T1000 (cell line): ENCODE measurements at regions not wholly inside any gene's neighbourhood (a gene's known extent, or its start where the extent isn't known, plus 50 kb on each side); places are given as distances from the start of the nearest gene placed in this dataset.

ENCODE experiments used
- DNase-seq: peaks from one replicate; lab custom pipeline; 2025; ENCODE audit warnings: mixed read lengths; lab: John Stamatoyannopoulos, UW

DNA sequence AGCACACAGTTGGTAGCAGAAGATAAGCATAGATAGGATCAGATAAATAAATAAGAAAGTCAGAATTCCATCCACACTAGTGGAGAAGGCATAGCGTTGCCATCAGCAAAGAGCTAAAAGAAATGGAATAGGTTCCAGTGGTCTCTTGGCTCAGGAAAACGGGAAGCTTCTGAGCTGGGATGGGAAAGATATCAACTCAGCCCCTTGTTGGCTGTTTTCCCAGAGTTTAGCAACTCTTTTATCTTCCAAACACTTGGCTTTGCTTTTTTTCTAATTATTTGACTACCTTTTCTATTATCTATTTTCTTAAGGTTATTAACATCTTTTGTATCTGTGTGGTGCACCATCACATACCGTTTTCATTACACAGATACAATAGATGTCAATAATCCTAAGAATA, 445.7 kb upstream of the TRPC7 start:
- DNase-seq, result no peak

DNA sequence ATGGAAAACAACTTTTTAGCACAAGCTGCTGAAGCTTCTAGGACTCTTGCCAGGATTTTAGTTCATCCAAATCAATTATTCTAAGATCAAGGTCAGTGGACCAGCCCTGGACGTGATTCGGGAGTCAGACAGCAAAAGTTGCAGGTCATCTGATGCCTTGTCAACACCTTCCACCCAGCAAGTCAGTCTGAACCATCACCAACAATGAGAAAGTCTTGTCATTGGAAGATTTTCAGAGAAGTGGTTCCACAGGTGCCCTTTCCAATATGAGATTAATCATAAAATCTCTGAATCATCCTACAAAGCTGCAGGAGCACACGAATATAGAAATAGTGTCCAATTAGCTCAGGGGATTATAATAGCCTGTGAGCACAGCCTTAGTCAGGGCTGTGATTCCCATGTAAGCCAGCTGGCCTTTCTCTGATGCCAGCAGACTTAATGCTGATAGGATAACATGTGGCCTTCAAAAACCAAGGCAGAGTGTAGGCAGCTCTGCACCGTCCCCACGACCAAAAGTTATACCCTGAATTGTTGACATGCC, 445.0 kb upstream of the TRPC7 start:
- DNase-seq, result peak; percentile 18

DNA sequence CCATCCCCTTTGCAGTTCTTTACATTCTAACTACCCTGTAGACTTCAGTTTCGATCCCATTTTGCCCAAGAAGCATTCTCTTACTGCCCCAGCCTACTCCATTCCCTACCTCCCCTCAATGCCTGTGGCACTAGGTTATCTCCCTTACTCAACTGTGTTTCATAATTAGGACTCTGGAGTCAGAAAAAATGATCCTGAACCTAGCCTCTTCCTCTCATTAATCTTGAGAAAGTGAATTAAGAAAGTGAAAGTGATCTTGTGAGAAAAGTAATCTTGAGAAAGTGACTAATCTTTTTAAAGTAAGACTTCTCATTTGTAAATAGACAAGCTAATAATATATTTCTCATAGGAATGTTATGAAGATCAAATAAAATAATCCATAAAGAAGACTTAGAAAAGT, 444.0 kb upstream of the TRPC7 start:
- DNase-seq, result no peak

DNA sequence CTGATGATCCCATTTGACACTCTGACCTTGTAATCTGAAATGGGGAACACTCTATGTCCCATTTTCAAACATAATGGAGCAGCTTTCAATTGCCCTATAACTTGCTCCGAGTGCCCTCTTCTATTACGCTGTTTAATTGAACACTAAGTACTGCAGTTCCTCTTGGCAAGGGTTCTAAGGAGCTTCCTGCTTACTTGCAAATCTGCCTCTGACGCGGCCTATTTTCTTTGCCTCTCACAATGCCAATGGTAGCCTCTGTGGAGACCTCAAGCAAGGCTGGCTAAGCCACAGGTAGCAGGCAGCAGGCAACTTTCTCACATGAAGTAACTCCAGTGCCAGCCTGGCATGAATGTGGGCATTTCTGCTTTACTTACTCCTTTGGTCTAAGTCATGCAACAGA, 443.4 kb upstream of the TRPC7 start:
- DNase-seq, result no peak

DNA sequence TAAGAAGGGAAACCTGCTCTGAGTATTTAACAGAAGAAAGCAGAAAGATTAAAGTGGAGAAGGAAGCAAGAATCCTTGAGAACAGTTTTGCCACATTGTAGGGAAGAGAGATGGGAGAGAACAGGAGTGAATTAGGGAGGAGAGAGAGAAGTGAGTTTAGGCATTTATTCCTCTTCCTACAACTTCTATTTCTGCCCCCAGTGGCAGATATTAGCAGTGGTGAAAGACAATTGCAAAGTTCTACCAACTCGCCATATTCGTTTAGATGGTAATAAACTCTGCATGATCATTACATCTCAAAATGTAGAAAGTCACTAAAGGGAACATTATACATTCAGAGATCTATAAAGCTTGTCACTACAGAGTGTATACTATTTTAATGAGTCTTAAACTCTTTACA, 440.1 kb upstream of the TRPC7 start:
- DNase-seq, result no peak

DNA sequence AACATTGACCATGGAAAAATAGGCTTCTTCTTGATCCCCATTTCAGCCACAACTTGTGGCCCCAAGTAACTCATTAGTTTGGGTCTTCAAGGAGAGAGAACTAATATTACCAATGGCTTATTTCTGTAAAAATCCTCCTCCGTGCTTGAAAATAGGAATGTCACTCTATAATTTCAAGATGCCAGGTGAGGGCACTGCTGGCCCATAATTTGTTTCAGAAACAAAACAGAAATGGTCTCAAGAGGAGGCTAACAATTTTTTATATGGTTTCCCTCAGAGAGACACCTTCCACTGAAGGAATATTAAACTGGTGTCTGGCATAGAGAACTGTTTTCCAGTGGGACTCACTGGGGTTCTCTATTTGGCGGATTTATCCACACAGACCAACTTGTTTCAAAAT, 437.0 kb upstream of the TRPC7 start:
- no peak for DNase-seq

DNA sequence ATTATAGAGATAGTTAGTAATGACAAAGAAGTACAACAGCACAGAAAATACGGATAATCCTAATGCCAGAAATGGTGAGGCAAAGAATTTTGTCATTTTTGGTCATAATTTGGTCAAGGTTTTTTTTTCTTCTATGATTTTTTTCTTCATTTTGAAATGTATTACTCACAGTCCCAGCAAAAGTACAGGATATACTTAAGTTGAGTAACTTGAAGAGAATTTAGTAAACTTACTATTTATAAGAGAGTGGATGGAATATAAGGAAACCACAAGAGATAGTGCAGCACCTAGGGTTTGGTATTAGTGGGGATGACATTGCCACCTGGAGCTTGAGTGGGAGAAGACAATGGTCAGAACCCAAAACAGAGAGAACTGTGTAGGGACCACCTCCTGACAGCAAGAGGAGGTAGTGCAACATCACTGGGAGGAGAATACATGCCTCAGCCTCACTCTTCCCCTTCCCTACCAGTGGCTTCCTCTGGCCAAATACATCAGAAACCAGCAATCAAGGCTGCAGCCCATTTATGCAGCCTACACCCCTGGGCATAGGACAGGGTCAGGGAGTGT, 434.5 kb upstream of the TRPC7 start:
- no peak for DNase-seq

DNA sequence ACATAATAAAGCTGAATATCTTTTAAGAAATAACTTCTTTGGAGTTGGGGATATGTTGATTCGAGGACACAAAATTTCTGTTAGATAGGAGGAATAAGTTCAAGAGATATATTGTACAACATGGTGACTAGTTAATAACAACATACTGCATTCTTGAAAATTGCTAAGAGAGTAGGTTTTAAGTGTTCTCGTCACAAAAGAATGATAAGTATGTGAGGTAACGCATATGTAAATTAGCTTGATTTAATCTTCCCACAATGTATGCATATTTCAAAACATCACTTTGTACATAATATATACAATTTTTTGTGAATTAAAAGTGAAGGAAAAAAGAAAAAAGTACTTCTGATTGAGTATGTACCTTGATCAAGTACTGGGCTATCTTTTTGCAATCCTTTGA, 428.0 kb upstream of the TRPC7 start:
- DNase-seq, result no peak

DNA sequence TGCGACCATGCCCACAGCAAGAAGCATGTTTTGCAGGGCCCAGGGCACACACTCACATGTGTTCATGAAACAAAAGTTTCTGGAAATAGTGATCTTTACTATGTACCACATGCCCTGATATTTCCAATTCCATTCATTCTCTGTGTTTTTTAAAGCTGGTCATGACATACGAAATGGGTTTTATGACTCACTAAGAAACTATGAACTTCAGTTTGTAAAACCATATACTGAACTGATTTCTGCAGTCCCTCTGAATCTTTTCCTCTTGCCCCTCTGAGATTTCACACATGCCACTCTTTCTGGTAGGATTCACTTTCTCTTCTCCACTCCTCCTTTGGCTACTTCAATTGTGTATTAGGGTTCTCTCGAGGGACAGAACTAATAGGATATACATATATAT, 416.1 kb upstream of the TRPC7 start:
- DNase-seq, result no peak

DNA sequence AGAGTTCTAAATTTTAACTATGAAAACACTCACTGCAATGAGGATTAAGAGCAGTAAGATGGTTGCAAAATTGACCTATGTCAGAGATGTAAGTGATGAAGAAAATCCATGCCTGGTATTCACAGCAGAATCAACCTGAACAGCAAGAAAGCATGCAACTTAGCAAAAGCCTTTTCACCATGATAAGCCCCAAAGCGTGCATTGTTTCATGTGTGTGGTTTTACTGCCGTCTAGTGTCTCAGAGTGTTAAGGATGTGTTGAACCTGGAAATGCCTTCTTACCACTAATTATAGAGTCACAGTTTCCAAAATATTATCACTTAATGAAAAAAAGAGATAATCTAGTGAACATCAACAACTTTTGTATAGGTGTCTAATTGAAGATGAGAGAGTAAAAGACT, 415.2 kb upstream of the TRPC7 start:
- no peak for DNase-seq

DNA sequence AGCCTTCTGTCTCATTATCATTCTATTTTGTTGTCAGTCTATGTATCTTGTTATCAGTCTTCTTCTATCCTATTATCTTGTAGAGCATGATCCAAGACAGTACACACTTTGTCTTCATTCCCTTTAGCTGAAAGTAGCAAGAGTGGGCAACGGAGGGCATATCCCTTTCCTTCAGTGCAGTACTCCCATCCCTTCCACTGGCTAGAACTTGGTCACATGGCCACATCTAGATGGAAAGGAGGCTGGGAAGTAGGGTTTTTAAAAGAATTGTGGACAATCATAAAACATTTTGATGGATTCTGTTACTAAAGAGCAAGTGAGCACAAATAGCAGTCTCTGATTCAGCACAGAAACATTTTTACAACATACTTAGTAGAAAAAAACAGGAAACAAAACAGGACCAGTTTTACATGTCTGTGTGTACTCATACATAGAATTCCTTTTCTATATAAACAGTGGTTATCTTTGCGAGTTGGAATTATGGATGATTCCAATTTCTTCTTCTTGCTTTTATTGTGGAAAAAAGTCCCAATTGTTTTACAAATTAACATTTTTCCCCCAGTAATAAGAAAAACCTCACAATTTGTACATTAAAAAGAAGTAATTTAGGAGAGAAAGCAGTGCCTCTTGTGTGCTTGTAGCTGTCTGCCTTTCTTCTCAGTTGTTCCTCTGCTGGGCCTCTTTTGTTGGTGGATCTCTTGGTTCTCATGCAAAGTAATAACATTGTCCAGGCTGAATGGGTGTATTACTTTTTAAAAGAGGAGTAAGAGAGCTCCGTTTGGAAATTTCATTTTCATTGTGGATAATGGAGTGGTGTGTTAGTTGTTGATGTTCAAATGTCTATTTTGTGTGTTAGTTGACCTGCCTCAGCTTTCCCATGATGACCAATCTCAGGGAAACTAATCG, 410.9 kb upstream of the TRPC7 start:
- no peak for DNase-seq

DNA sequence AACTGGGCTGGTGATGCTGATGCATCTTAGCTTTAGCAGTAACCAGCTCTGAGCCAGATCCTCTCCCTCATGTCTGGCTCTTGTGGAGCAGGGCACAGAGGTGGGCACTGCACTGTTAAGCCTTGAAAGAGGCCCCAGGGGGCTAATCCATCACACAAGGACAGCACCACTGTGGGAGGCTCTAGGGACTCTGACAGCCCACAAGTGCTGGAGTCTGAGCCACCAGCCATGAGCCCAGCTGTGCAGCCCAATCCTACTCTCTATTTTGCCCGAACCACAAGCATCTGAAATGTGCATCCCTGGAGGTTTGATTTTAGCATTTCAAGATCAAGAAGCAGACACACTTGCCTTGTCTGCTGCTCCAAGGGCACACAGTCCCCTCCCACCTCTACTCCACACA, 407.1 kb upstream of the TRPC7 start:
- DNase-seq, result no peak

DNA sequence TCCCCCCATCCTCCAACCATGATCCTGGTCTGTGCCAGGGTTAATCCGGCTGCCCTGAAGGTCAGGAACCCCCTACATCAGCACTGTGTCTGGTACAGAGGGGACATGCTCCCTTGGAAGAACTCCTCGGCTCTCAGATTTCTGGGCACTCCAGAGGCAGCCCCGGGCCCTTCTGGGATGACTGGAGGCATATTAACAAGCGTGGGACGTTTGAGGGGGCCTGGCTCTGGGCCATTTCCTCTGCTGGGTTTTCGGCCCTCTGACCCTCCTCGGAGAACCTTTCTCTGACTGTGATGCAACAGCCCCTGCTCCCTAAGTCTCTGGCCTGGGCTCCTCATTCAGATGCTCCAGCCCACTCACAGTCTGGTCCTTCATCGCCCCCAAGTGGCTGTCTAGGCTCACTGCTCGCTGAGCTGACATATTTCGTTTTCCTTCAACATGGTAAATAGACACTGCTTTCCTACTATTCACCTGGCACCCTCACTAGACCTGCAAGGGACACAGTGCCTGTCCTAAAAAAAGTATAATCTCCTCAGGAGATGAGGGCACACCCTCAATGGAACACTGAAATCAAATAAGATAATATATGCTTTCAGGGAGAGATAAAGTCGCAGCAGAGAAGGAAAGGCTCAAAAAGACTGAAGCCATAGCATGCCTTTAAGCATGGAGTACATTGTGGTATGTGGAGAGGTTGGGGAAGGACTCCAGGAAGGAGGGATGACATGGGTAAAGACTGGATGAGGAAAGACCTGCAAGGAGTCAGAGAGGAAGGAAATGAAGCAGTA, 404.7 kb upstream of the TRPC7 start:
- DNase-seq, result peak; percentile 63

DNA sequence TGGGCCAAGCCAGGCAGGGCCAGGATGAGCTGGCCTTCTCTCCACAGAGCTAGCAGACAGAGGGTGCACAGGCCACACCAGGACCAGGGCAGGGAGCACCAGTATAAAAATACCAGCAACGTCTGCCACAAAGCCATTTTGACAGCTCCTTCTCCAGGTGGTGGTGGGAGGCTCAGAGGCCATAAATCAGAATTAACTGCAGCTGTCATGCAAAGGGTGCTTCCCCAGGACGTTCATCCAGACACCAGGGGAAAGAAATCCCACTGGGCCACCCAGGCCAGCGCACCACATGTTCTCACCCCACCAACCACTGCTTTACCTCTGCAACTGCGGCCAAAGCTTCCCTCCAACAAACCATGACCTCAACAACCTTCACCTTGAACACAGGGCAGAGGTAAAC, 403.7 kb upstream of the TRPC7 start:
- no peak for DNase-seq

DNA sequence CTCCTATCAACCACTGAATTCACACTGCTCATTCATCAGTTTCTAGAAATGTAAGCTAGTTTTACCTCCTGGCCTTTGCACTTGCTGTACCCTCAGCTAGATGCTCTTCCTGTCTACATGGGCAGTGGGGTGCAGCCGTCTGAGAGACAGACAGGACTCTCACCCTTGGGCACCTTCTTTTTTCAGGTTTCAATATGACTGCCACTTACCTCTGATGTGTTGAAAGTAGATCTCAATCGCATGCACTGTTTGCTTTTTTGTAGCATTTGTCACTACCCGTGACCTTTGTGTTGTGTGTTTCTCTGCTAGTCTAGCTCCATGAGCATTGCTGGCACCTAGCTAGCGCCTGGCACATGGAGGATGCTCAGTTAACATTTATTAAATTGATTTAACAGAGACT, 403.1 kb upstream of the TRPC7 start:
- no peak for DNase-seq

DNA sequence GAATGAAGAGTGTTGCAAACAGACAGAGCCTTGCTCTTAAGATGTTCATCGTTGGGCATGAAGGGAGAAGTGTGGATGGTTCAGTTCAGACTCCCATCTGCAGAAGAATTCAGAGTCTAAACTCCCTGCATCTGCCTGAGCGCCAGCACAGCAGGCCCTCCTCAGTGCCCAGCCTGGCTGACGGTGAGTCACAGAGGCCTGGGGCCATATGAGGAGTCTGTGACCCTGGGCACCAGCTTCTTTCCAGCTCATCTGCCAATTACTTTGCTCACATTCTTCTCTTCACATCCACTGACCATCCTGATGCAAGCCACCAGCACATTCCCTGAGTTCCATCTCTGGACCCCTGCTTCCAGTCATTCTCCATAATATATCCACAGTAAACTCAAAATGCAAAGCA, 401.1 kb upstream of the TRPC7 start:
- DNase-seq, result peak; percentile 79

DNA sequence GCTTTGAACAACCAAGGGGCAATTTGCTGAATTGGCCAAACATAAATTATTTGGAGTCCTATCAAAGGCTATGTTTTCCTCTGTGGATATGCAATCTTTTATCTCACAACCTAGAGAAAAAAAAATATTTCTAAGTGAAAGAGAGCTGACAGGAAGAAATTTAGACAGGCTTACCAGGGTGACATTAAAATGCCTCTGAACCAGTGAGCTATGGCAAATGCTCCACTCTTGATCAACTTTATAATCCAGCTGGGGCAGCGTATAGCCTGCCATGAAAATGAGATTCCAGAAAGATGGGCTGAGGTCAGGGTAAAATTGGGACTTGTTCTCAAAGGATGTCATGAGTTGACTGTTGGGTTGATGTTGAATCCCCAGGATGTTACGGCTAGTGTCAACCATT, 399.3 kb upstream of the TRPC7 start:
- no peak for DNase-seq

DNA sequence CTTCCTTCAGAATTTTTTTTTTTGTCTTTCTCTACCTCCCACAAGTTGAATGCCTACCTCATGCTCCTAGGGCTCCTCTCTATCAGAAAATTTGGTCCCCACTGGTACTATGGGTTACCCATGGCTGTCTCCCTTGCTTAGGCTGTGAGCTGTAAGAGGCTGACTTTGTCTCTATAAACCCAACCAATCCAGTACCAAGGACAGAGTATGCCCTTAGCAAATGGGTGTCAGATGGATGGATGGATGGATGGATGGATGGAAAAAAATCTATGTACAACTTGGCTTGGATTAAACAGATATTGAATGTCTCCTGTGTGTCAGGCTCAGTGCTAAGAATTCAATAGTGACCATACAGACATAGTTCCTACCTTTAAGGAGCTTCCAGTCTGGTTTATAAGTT, 398.2 kb upstream of the TRPC7 start:
- no peak for DNase-seq

DNA sequence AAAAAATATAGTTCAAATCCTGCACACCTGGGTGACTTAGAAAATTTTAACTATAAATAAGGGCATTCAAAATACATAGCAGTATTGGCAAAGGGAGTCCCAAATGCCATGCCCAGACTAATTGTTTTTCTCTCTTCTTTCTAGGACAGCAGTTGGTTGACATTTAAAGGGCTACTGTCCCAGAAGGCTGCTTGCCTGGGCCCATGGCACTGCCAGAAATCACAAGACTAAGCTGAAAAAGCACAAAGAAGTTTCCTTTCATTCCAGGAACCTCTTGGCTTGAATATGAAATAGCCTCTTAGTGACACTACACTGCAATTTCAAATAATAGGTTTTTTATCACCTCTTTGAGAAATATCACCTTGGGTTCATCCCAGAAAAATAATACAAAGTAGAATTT, 388.9 kb upstream of the TRPC7 start:
- no peak for DNase-seq

DNA sequence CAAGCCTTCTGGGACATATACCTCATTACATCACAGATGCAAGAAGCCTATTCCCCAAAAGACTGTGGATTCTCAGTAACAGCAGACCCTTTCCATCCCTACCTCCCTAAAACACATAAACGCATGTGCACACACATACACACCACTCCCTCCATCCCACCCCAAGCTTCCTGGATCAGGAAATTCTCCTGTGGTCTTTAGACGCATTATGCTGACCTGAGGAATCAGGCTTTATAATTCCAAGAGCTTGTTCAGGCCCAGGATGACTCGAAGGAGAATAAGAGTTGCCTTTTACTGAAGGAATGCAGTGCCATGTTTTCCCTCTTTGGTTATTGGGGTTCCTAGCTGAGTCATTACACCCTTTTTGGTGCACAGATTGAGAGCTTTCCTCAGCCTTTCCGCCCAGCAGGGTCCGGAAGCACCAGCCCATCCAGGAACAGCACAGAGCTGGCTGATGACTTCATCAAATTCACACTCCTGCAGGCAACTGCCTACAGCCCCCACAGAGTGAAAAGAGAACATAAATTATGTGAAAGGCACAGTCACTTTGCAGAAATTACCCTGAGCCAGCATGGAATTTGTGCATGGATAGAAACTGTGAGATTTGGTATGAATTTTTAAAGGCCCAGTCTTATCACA, 385.0 kb upstream of the TRPC7 start:
- DNase-seq, result no peak

DNA sequence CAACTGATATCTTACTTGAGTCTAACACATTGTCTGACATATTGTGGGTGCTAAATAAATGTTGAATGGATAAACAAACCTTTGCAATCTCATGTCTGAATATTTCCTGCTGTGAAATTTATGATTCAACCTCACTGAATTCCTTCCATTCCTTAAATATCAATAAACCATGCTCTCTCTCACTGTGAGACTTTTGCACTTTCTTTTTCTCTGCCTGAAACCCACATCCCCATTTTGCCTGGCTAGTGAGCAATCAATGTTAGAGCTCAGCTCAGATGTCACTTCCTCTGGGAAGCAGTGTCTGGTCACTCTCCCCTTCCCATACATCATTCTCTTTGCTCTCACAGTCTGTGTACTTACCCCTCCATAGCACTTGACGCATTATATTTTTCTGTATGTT, 383.7 kb upstream of the TRPC7 start:
- no peak for DNase-seq

DNA sequence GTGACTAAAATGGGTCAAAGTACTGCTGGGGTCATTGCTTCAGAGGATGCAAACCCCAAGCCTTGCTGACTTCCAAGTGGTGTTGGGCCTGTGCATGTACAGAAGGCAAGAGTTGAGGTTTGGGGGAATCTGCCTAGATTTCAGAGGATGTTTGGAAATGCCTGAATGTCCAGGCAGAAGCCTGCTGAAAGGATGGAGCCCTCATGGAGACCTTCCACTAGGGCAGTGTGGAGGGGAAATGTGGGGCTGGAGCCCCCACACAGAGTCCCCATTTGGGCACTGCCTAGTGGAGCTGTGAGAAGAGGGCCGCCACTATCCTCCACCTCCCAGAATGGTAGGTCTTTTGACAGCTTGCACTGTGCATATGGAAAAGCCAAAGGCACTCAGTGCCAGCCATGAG, 377.7 kb upstream of the TRPC7 start:
- no peak for DNase-seq
